ENCODE measurements at regions not wholly inside any gene's neighbourhood (a gene's known extent, or its start where the extent isn't known, plus 50 kb on each side); places are given as distances from the start of the nearest gene placed in this dataset.
"Not testable (repeated sequence)": the region's sequence is repeated elsewhere in the genome, so short reads cannot be mapped to it uniquely, and the experiment has no call there.

DNA sequence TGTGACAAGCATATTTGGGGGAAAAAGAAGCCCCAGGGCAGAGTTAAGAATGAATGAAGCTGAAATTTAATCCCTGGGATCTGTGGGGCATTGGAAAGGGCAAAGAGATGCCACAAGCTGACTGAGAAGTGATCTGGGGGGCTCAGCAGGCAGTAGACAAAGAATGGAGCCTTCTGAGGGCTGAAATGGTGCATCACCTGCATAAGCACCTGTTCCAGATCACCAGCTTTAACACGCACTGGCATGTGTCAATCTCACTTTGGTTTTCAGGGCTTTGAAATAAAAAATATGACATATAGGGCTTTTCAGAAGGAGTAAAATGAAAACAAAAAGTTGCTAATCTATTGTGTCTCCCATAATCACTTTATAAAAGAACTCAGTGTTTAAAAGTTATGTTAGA lies 210.8 kb upstream of the ARHGEF26 start:
- no peak for DNase-seq (ENCODE audit: low spot score)

DNA sequence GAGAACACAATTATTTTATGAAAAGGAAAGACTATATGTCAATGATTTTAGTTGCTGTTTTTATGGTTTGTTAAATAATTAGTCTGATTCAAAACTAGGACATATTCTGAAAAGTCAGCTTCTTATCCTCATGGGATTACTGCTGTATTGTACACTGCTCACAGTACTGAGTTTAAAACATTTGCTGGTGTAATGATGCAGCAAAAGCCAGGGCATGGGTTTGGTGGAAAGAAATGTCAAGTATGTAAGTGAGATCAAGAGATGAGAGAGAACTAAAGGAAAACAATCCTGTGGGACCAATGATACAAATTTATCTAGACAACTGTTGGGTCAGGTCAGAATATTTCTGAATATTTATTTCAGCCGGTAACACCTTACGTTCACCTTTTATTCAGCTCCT lies 210.1 kb upstream of the ARHGEF26 start:
- DNase-seq (ENCODE audit: low spot score), result no peak

- DNase-seq (ENCODE audit: low spot score), result no peak
Measured at GRCh38 chr3:153919773-153920172, 201.4 kb upstream of the ARHGEF26 start.

GRCh38 chr3:153921826-153922225 lies 199.4 kb upstream of the ARHGEF26 start:
- no peak for DNase-seq (ENCODE audit: low spot score)

GRCh38 chr3:153925841-153926514 lies 195.2 kb upstream of the ARHGEF26 start:
- no peak for DNase-seq (ENCODE audit: low spot score)

- DNase-seq (ENCODE audit: low spot score), result peak; percentile 14
Measured at GRCh38 chr3:153927107-153927506, 194.1 kb upstream of the ARHGEF26 start.

GRCh38 chr3:153928851-153929250 lies 192.3 kb upstream of the ARHGEF26 start:
- DNase-seq (ENCODE audit: low spot score), result no peak

- DNase-seq (ENCODE audit: low spot score), result not testable (repeated sequence)
Measured at GRCh38 chr3:153933481-153933880, 187.7 kb upstream of the ARHGEF26 start.

DNA sequence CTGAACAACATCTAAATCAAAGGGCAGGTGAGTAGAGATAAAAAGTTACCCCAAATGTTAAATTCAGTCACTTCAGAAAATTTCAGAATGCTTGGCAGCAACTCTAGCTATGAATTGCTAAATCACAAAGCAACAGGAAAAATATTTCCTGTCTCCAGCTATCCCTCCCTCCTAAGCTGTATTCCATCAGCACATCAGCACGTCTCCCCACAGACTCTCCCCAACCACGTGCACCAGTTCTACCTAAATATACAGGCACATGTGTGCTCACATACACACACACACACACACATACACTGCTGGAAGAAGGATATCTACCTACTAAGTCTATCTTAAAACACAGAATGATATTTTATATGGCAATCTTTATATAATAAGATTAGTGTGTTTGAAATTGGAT lies 177.1 kb upstream of the ARHGEF26 start:
- DNase-seq (ENCODE audit: low spot score), result no peak

GRCh38 chr3:153951276-153951675 lies 169.9 kb upstream of the ARHGEF26 start:
- DNase-seq (ENCODE audit: low spot score), result no peak

DNA sequence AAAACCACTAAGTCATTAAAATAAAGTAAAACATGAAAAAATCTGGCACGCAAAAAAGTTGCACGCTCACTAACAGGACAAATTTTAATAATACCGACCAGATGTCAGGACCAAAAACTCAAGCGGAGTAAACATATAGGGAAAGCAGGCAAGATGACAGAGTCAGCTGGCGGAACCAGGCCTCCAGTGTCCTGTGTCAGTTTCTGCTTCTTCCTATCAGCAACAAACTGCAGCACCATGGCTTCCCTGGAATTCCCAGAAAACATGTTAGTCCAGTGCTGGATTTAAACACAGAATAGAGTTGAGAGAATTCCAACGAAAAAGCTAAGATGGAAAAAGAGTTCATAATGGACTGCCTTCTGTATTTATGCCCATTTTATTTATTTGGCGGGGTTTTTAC lies 169.1 kb upstream of the ARHGEF26 start:
- DNase-seq (ENCODE audit: low spot score), result no peak

DNA sequence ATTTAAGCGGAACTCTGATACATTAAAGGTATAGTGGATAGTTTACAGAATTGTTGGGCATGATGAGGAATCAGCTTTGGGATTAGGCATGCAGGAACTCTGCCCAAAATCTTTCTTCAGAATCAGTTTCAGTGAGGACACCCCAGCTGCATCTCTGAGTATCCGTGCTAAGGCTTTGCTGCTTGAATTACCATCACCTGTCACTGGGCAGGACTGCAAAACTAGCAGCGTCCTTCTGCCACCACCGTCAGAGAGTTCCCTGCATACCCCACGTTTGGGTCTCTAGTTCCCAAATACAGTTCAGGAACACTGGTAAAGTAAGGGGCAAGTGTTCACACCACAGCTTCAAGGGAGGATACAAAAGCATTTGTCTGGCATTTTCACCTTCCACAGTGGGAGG lies 164.6 kb upstream of the ARHGEF26 start:
- no peak for DNase-seq (ENCODE audit: low spot score)

DNA sequence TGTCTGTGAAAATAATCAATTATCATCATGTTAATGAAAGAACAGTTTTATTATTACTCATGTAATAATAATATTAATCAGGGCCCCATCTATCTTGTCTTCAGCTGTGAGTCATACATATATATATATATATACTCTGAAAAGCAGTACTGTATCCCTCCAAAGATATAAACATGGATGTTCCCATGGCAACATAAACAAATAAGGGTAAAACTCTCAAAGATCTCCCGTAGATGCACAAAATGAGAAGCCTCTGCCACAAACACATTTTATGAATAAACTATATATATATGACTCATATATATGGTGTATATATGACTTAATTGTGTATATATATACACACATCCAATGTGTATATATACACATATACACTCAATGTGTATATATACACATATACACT lies 163.8 kb upstream of the ARHGEF26 start:
- no peak for DNase-seq (ENCODE audit: low spot score)

- no peak for DNase-seq (ENCODE audit: low spot score)
Measured at GRCh38 chr3:153958635-153959595, 162.3 kb upstream of the ARHGEF26 start.

DNA sequence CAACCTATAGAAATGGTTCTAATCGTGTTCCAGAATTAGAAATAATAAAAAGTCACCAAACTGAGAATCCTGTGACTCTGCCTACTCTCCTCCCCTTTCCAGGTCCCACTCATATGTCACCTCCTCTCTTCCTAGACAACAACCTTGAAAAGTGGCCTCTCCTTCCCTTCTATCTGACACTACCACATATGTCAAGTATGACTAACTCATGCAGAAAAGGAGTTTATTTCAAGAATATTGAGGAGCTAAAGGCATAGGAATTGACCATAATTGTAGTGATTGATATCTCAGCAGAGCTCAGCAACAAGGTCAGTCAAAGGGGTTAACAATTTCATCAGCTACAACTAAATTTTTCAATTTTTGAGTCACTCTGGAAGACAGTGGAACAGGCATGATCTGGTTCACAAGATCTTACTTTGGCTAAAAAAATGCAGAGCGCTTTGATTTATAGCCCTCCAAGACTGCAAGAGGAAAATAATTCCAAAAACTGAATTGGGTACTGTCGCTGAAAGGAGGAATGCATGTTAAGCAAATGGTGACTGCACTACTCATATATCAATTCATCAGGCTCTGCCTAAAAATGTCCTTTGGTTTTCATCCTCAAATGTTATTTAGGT lies 160.6 kb upstream of the ARHGEF26 start:
- DNase-seq (ENCODE audit: low spot score), result no peak

DNA sequence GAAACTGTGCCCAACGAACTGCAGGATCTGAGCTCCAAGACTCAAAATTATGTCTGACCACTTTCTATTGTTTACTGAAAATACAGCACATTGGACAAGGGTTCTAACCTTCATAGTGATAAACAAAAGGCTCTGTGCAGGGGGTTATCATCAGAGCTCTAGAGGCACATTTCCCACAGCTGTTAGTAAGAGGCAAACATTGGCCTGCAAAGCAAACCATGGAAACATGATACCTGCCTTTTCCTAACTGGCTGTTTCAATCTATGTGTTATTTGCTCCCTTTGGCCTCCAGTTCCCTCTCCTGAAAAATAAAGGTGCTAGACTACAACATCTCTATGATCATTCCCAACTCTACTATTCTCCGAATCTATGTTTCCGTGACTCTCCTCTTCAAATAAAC lies 159.7 kb upstream of the ARHGEF26 start:
- DNase-seq (ENCODE audit: low spot score), result no peak

DNA sequence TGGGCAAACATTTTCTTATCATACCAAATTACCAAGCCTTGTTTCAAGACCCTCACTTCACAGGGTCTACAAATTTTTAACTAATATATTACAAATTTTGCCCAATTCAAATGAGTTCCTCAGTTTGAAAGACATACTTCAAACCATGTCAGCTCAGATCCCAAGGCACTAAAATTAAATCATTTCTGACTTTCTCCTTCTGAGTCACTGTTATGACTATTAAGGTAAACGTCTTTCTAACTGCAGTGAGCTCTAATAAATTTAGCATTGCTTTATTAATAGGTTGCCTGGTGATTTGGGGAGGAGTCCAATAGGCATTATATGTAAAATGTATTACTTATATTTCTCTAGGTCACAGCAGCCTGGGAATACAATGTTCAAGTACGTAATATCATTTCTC lies 158.2 kb upstream of the ARHGEF26 start:
- no peak for DNase-seq (ENCODE audit: low spot score)

DNA sequence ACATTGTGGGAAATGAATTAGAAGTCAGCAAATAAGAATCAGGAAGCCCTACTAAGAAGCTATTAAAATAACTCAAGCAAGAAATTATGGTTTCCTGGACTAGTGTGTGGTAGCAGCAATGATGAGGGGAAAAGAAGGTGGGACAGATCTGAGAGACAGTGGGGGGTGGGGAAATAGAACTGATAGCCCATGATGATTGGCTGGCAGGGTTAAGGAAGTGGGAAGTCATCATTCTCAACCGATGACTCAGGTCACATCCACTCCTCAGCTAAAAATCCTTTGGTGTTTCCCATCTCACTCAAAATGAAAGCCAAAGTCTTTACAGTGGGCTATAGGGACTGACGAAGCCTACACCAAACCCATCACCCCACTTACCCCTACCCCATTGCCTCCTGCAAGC lies 153.9 kb upstream of the ARHGEF26 start:
- DNase-seq (ENCODE audit: low spot score), result no peak

DNA sequence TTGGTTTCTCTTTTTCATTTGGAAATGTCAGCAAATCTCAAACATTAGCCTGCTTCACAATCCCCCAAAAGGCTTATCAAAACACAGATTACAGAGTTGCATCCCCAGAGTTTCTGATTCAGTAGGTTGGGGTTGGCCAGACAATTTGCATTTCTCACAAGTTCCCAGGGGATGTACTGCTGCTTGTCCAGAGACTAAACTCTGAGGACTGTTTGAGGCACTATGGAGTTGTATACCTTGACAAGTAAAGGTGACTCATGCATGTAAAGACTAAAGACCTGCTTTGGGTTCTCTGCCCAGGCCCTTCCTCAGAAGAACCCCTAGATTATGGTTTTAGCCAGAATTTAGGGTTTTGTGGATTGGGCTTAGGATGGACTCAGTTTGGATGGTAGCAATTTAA lies 151.1 kb upstream of the ARHGEF26 start:
- DNase-seq (ENCODE audit: low spot score), result no peak

GRCh38 chr3:153970741-153971347 lies 150.3 kb upstream of the ARHGEF26 start:
- no peak for DNase-seq (ENCODE audit: low spot score)

DNA sequence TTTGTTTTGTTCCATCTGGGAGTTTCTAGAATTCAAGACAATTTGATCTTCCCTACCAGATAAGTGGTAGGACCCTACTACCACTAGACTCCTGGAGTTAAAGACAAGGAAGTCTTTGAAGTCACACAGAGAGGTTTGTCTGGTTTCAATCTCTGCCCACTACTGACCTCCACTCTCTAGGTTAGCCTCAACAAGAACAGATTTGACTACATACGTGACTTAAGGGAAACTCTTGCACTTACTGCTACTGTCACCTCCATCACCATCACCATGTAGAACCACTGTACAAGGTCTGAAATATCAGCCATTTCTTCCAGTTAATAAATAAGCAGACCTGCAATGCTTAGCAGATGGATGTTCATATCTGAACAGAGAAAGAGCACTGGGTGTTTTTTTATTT lies 148.3 kb upstream of the ARHGEF26 start:
- DNase-seq (ENCODE audit: low spot score), result no peak

DNA sequence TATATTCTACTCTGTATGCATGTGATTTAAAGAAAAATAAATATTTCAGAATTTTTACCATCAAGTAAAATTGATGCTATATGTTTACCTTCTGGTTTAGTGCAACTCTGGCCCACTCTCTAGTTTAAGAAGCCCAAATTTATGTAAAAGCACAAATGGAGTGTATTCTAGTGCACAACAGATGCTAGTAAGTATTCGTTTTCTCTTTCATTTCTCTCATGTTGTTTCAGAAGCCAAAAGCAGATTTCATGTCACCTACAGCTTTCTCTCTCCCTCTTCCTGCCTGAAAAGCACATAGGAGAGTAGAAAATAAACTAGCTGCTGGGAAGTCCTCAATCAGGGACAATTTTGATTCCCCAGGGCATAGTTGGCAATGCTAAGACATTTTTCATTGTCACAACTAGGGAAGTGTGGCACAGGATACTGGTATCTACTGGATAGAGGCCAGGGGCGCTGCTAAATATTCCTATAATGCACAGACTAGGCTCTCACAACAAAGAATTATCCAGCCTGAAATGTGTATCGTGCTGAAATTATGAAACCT lies 147.4 kb upstream of the ARHGEF26 start:
- DNase-seq (ENCODE audit: low spot score), result no peak

All from LoVo (cell line).